ENCODE measurements at regions not wholly inside any gene's neighbourhood (a gene's known extent, or its start where the extent isn't known, plus 50 kb on each side); places are given as distances from the start of the nearest gene placed in this dataset.

GRCh38 chr18:46352520-46353250 is 248.5 kb downstream of the HAUS1 start:
- DNase-seq: no peak

- no peak for DNase-seq
Measured at GRCh38 chr18:46353460-46353859, 249.3 kb downstream of the HAUS1 start.

- DNase-seq: no peak
Measured at GRCh38 chr18:46356278-46357033, 252.3 kb downstream of the HAUS1 start.

- no peak for DNase-seq
Measured at GRCh38 chr18:46360102-46360699, 256.0 kb downstream of the HAUS1 start.

GRCh38 chr18:46360866-46361265 is 256.7 kb downstream of the HAUS1 start:
- DNase-seq: no peak

GRCh38 chr18:46362533-46362932 is 258.3 kb downstream of the HAUS1 start:
- no peak for DNase-seq

- DNase-seq: no peak
Measured at GRCh38 chr18:46364048-46364447, 259.9 kb downstream of the HAUS1 start.

- DNase-seq: no peak
Measured at GRCh38 chr18:46366201-46366600, 262.0 kb downstream of the HAUS1 start.

GRCh38 chr18:46366751-46367376 is 262.7 kb downstream of the HAUS1 start:
- peak; percentile 3 for DNase-seq

- DNase-seq: no peak
Measured at GRCh38 chr18:46369323-46369722, 265.1 kb downstream of the HAUS1 start.

GRCh38 chr18:46370898-46371297 is 266.7 kb downstream of the HAUS1 start:
- DNase-seq: no peak

GRCh38 chr18:46372670-46373069 is 268.5 kb downstream of the HAUS1 start:
- DNase-seq: no peak

GRCh38 chr18:46373131-46373530 is 268.9 kb downstream of the HAUS1 start:
- no peak for DNase-seq

GRCh38 chr18:46373791-46374190 is 269.6 kb downstream of the HAUS1 start:
- no peak for DNase-seq

GRCh38 chr18:46374850-46375249 is 270.7 kb downstream of the HAUS1 start:
- no peak for DNase-seq

- DNase-seq: no peak
Measured at GRCh38 chr18:46377557-46377956, 273.4 kb downstream of the HAUS1 start.

- no peak for DNase-seq
Measured at GRCh38 chr18:46378126-46378863, 274.1 kb downstream of the HAUS1 start.

GRCh38 chr18:46378864-46379207 is 274.7 kb downstream of the HAUS1 start:
- no peak for DNase-seq

GRCh38 chr18:46379323-46379950 is 275.3 kb downstream of the HAUS1 start:
- no peak for DNase-seq

GRCh38 chr18:46385124-46385523 is 271.9 kb downstream of the LOXHD1 start:
- no peak for DNase-seq

GRCh38 chr18:46386788-46387187 is 270.2 kb downstream of the LOXHD1 start:
- no peak for DNase-seq

- DNase-seq: no peak
Measured at GRCh38 chr18:46387441-46388131, 269.4 kb downstream of the LOXHD1 start.

Measured in fibroblast of skin of right biceps (primary cell).